Astrocyte of the cerebellum (primary cell): ENCODE measurements at regions not wholly inside any gene's neighbourhood (a gene's known extent, or its start where the extent isn't known, plus 50 kb on each side); places are given as distances from the start of the nearest gene placed in this dataset.

Source experiments
- DNase-seq: peaks from one replicate; pipeline ENCODE4 v3.0.0-alpha.2; 2011; ENCODE audit warnings: low read depth
- H3K4me3 ChIP-seq: 2 replicates; pipeline ENCODE4 v1.5.1; 2011; ENCODE audit warnings: mild to moderate bottlenecking, low read depth, low read length, moderate library complexity
- in situ Hi-C: cut with HindIII; loops from 2 replicates; pipeline ENCODE4 v1.10.0; 2017; ENCODE audit warnings: low sequenced_read_pairs
- TF ChIP-seq, protein P1 (sequence below): IDR thresholded peaks from 2 replicates; pipeline ENCODE4 v1.5.1; 2012; ENCODE audit warnings: low read length, low read depth, moderate library complexity, mild to moderate bottlenecking; ENCODE audit errors: missing control alignments

DNA sequence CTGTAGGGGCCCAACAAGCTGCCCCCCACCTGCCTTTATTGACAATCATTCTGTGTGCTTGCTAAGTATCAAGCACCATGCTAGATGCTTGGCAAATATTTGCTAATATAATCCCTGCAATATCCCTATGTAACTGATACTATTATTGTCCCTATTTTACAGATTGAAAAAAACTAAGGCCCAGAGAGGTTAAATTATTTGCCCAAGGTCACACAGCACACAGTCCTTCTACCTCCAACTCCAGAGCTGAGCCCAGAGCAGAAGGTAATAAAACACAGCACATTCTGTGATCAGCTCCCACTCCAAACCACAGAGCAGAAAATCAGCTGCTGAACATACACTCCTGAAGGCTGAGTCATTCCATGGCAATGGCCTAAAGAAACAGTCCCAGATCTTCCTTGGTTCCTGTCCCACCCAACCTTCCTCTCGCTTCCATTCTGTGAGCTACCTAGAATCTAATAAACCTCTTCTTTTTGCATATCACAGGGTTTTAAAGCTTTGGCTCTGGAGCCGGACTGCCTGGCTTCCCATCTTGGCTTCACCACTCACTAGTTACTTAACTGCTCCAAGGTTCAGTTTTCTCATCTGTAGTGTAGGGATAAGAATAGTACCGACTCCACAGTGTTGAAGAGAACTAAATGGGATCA is 66.7 kb upstream of the ADRA1B start:
- in situ Hi-C loops = no loop called here
- DNase-seq = peak; percentile 78
- no peak overlapping the region for H3K4me3 ChIP-seq
- TF ChIP-seq, protein P1, sequence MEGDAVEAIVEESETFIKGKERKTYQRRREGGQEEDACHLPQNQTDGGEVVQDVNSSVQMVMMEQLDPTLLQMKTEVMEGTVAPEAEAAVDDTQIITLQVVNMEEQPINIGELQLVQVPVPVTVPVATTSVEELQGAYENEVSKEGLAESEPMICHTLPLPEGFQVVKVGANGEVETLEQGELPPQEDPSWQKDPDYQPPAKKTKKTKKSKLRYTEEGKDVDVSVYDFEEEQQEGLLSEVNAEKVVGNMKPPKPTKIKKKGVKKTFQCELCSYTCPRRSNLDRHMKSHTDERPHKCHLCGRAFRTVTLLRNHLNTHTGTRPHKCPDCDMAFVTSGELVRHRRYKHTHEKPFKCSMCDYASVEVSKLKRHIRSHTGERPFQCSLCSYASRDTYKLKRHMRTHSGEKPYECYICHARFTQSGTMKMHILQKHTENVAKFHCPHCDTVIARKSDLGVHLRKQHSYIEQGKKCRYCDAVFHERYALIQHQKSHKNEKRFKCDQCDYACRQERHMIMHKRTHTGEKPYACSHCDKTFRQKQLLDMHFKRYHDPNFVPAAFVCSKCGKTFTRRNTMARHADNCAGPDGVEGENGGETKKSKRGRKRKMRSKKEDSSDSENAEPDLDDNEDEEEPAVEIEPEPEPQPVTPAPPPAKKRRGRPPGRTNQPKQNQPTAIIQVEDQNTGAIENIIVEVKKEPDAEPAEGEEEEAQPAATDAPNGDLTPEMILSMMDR = no peak

DNA sequence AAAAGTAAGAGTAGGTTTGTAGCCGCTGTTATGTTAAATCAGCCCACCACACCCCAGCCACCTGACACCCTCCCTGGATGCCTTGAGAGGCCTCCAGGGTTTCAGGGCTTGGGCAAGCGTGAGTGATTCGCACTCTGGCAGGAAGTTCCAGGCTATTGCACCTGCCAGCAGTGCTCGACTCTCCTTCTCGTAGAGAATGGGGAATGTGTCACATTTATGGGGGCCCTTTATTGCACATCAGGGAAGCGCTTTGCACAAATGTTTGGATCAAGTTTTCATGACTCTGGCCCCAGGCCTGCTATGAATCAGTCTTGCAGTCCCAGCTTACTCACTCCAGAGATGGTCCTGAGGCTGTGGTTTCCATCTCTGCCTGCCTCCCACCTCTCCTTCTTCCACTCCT is 66.1 kb upstream of the ADRA1B start:
- no peak overlapping the region for H3K4me3 ChIP-seq
- in situ Hi-C loops = no loop called here
- no peak for DNase-seq
- TF ChIP-seq, protein P1 = no peak

DNA sequence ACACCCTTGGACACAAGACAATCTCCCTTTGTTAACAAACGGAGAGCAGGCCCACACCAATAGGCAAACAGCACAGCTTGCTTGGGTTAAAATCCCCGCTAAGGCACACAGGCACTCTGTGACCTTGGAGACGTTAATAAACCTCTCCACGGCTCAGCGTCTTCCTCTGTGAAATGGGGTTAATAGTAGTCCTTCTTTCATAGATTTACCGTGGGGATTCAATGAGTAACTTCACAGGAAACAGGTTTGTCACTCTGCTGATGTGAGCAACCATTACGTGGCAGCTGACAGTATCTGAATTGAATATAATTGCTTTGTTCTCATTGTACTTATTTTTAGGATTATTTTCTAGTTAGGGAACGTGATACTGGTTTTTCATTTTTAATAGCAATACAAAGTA is 65.2 kb upstream of the ADRA1B start:
- in situ Hi-C loops = no loop called here
- no peak for DNase-seq
- H3K4me3 ChIP-seq = no peak overlapping the region
- TF ChIP-seq, protein P1 = no peak

- no peak for DNase-seq
- TF ChIP-seq, protein P1 = no peak
- in situ Hi-C loops = no loop called here
- no peak overlapping the region for H3K4me3 ChIP-seq
Measured at GRCh38 chr5:159854916-159855315, 61.4 kb upstream of the ADRA1B start.

- H3K4me3 ChIP-seq = no peak overlapping the region
- TF ChIP-seq, protein P1 = no peak
- in situ Hi-C loops = no loop called here
- no peak for DNase-seq
Measured at GRCh38 chr5:159855476-159856191, 60.6 kb upstream of the ADRA1B start.

DNA sequence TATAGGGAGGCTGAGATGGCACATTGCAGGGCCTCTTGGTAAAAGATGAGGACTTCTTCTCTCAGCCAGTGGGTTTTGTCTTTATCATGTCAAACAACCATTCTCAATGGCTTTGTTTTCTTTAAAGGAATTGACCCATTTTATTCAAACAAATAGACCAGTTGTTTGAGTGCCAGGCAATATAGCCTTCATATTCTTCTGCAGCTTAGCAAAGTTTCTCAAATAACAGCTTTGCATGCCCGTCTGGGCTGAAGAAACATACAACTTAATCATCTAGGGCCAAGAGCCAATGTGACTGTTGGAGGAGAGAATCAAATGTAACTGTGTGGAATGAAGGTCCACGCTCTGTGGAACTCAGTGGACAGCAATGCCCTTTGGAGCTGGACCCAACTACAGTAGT is 57.4 kb upstream of the ADRA1B start:
- DNase-seq = no peak
- in situ Hi-C loops = no loop called here
- no peak overlapping the region for H3K4me3 ChIP-seq
- TF ChIP-seq, protein P1 = no peak
